DMS79 (cell line): ENCODE measurements at regions not wholly inside any gene's neighbourhood (a gene's known extent, or its start where the extent isn't known, plus 50 kb on each side); places are given as distances from the start of the nearest gene placed in this dataset.

Source experiments
- DNase-seq: peaks from one replicate; lab custom pipeline; 2025; lab: John Stamatoyannopoulos, UW

GRCh38 chr13:61765940-61766666 is 350.5 kb upstream of the PCDH20 start:
- no peak for DNase-seq

- DNase-seq, result no peak
These were observed 349.6 kb upstream of the PCDH20 start for GRCh38 chr13:61765181-61765742.

- no peak for DNase-seq
These were observed 346.0 kb upstream of the PCDH20 start for GRCh38 chr13:61761690-61762089.

- DNase-seq, result no peak
These were observed 344.5 kb upstream of the PCDH20 start for GRCh38 chr13:61760102-61760501.

GRCh38 chr13:61756031-61756430 is 340.4 kb upstream of the PCDH20 start:
- no peak for DNase-seq

- no peak for DNase-seq
These were observed 335.4 kb upstream of the PCDH20 start for GRCh38 chr13:61751039-61751438.

- DNase-seq, result no peak
These were observed 322.6 kb upstream of the PCDH20 start for GRCh38 chr13:61738236-61738750.

GRCh38 chr13:61734683-61735082 is 319.0 kb upstream of the PCDH20 start:
- no peak for DNase-seq

GRCh38 chr13:61728471-61728870 is 312.8 kb upstream of the PCDH20 start:
- DNase-seq, result peak; percentile 39

- no peak for DNase-seq
These were observed 312.1 kb upstream of the PCDH20 start for GRCh38 chr13:61727767-61728166.

GRCh38 chr13:61725806-61726205 is 310.2 kb upstream of the PCDH20 start:
- no peak for DNase-seq

GRCh38 chr13:61722119-61722518 is 306.5 kb upstream of the PCDH20 start:
- DNase-seq, result no peak

GRCh38 chr13:61712621-61713020 is 297.0 kb upstream of the PCDH20 start:
- DNase-seq, result no peak

GRCh38 chr13:61709258-61709657 is 293.6 kb upstream of the PCDH20 start:
- no peak for DNase-seq

- no peak for DNase-seq
These were observed 291.2 kb upstream of the PCDH20 start for GRCh38 chr13:61706899-61707298.

- no peak for DNase-seq
These were observed 285.0 kb upstream of the PCDH20 start for GRCh38 chr13:61700620-61701019.

- no peak for DNase-seq
These were observed 284.5 kb upstream of the PCDH20 start for GRCh38 chr13:61700181-61700580.

- no peak for DNase-seq
These were observed 281.0 kb upstream of the PCDH20 start for GRCh38 chr13:61696676-61697075.

GRCh38 chr13:61695147-61695546 is 279.5 kb upstream of the PCDH20 start:
- DNase-seq, result no peak

- DNase-seq, result no peak
These were observed 277.0 kb upstream of the PCDH20 start for GRCh38 chr13:61692691-61693090.

GRCh38 chr13:61685682-61686012 is 270.0 kb upstream of the PCDH20 start:
- no peak for DNase-seq

- no peak for DNase-seq
These were observed 269.5 kb upstream of the PCDH20 start for GRCh38 chr13:61684976-61685681.

- no peak for DNase-seq
These were observed 257.1 kb upstream of the PCDH20 start for GRCh38 chr13:61672756-61673155.
